ENCODE measurements at regions not wholly inside any gene's neighbourhood (a gene's known extent, or its start where the extent isn't known, plus 50 kb on each side); places are given as distances from the start of the nearest gene placed in this dataset.

DNA sequence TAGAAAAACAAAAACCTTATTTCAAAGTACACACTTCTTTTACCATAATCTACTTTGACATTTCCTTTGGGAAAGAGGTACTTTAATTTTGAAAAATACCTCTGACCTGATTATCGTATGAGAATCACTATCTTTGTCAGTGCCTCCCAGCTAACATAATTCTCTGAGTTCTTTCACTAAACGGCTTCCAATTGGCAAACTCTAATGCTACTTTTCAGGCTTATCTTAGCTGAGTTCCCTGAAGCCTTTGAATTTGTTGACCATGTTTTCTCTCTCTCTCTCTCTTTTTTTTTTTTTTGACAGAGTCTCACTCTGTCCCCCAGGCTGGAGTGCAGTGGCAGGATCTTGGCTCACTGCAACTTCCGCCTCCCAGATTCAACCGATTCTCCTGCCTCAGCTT lies 312.8 kb downstream of the ZPLD1 start:
- no peak for DNase-seq (ENCODE audit: low read depth, low spot score)

DNA sequence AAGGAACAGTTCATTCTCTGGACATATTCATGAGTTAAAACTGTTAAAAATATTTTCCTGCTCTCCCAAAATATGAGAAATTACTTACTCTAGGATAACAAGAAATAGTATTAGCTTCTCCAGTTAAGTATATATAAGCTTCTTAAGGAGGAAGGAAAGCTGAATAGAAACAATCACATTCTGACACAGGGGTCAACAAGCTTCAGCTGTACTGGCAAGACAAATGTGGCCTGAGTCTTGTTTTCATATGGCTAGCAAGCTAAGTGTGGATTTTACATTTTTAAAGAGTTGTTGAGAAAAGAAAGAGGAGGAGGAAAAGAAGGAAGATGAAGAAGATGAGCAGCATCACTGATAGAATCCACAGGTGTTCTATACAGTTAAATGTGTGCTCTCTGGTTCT lies 313.8 kb downstream of the ZPLD1 start:
- no peak for DNase-seq (ENCODE audit: low read depth, low spot score)

DNA sequence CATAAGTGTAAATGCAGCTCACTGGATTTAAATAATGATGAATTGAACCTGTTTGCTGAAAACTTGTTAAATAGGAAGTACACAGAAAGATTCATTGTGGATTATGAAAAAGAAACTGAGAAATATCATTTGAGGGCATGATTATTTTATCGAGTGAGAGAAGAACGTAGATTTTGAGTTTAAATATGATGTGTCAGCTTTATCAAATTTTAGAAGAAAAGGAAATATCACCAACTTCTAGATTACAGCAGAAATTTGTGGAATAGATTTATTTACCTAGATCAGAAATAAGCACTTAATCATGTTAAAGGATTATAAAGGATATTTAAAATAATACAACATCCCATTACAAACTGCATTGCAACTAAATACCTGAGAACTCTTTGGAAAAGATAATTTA lies 315.5 kb downstream of the ZPLD1 start:
- DNase-seq (ENCODE audit: low read depth, low spot score) = no peak

DNA sequence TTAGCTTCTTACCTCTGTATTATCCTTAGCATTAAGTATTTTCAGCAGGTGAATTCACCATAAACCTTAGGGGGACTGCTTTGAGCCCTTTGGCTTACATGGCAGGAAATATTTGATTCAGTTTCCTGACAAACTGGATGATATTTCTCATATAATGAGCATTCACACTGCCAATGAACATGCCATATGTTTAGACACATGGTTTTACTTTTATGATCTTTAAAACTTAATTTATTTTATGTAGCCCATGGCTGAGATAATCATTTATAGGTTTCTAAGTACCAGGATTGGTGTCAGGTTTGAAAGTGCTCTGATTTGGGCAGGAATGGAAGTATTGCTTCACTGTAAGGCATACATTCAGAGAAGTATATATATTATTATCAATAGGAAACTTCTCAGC lies 319.1 kb downstream of the ZPLD1 start:
- no peak for DNase-seq (ENCODE audit: low read depth, low spot score)

DNA sequence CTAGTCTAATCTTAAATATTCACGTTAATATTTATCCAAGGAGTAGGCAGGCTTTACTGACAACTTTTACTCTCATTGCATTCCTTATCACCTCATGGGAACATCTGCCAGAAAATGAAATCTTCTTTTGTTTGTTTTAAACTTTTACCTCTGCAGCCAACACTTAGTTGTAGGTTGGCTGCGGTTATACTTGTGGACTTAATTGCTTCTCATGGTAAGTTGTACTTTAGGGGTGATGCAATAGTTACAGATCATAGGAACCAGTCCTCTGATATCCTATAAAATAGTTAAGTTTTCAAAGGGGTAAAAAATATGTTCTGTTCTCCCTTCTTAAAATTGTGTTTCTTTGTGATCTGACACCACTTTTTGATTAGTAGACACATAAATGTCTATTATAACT lies 321.9 kb downstream of the ZPLD1 start:
- no peak for DNase-seq (ENCODE audit: low read depth, low spot score)

DNA sequence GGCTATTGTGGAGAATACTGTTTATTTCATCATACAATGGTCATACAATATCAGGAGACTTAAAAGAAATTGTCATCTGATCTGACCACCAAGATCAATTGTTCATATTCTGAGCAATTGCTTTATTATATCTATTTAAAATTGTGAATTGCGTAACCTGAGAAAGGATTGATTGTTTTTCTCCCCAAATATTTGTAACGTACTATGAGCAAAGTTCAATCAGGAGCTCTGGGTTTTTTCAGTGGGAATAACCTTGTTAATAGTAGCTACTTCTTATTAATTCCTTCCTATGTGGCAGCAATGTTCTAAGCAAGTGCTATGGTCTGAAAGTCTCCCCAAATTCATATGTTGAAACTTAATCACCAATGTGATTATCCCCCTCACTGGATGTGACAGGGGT lies 323.1 kb downstream of the ZPLD1 start:
- no peak for DNase-seq (ENCODE audit: low read depth, low spot score)

DNA sequence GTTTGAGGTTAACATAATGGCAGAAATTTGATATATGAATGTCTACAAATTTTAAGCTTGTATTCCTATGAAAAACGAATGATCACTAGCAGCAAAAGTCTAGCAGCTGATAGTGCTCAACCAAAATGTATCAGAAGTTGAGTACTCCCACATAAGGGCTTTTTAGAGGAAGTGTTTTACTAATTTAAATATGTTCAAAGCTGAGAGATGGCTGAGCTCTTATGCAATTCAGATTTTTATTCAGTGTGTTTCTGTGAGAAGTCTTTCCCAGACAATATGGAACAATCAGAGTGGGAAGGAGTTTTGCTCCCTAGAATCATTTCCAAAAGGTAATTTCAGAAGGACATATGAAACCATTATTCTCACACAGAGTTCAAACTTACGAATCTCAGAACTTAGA lies 327.0 kb downstream of the ZPLD1 start:
- DNase-seq (ENCODE audit: low read depth, low spot score) = no peak

DNA sequence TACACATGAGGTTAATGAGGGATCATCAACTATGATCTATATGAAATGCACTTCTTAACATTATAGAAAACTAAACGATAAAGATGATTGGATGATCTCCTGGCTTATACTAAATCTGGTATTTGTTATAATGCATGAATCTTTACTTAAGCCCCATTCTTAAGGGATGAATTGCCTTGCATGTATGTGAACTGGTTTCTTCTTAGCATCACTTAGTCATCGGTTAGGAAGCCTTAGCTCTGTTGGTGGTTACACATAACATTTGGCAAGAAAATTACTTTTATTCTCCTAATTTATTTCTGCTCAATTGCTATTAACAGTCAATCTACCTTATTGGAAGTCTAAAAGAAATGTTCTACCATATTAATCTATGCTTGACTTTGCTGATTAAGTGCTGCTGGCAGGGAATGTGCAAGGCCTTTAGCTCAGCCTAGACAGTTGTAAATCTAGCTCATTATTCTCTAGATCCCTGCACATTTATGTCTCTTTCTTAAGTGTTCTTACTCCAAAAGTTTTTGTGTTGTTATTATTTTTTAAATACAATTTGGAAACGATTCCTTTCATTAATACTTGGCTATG lies 356.0 kb downstream of the ZPLD1 start:
- no peak for DNase-seq (ENCODE audit: low read depth, low spot score)

DNA sequence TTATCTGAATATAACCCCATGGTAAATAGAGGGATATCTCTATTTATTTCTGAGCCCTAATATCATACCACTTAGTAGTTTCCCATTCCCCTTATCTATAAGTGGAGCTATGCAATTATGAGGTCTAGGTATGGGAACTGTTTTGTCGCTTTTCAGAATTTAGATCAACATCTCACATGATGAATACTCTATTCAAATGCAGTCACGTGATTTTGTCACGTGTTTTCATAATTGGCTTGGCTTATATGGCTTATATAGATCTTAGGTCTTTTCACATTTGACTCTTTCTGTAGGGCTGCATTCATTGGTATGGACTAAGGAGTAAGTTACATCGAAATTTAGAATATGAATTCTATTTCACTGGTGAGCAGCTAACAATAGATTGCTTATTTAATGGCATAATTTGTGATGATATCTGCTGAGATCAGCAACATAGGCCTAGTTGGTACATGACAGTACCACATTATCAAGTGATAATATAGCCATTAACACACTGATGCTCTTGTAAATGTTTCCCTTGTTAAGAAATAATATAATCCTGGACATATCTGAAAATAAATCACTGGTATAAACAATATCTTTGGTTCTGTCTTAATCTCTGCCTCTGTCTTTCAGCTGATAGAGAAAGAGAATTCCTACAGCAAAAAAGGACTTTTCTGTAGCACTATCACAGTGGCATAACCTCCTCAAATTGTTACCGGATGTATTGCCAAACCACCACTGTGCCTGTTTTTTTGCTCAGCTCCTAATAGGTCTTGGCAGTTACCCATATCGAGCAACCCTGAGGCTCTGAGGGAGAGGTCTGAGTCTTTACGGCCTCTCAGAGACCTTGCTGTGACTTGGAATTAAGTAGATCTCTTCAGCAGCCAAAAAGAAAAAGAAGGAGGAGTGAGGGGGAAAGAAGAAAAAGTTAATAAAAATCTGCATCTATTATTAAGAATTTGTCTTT lies 357.1 kb downstream of the ZPLD1 start:
- DNase-seq (ENCODE audit: low read depth, low spot score) = no peak

DNA sequence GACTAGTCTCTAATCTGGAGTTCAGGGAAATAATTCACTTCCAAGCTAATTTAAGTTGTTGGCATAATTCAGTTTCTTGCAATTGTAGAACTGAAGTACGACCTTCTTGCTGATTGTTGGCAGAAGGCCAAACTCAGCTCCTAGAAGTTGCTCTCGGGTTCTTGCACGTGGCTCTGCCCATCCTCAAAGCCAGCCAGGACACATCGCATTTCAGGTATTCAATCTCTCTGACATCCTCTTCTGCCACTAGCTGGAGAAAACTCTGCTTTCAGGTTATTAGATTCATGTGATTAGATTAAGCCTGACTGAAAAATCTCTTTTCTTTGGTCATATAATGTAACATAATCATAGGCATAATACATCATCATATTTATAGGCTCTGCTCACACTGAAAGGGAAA lies 362.0 kb downstream of the ZPLD1 start:
- no peak for DNase-seq (ENCODE audit: low read depth, low spot score)

DNA sequence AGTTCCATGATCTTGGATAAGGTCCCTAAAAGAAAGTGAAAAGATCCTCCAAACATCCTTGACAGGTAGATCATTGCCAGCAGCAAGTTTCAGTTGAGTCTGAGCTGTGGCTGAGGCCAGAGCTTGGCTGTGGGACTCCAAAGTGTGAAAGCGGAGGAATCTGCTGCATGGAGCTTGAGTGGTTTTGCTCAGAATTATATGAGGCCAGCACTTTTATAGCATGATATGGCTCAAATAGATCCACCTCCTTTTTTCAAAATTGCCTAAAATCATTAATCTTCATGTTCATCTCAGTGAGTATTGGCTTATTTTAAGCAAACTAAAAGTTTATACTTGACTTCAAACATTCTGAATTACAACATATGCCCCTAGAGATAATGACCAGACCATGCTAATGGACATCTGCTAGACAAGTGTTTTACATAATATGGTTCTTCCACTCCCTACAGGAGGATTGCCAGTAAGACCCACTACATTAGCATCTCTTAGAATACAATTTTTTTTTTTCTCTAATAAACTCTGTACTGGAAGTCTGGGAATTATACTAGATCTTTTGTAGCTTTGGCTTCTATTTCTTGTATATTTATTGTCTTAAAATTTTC lies 368.1 kb downstream of the ZPLD1 start:
- no peak for DNase-seq (ENCODE audit: low read depth, low spot score)

DNA sequence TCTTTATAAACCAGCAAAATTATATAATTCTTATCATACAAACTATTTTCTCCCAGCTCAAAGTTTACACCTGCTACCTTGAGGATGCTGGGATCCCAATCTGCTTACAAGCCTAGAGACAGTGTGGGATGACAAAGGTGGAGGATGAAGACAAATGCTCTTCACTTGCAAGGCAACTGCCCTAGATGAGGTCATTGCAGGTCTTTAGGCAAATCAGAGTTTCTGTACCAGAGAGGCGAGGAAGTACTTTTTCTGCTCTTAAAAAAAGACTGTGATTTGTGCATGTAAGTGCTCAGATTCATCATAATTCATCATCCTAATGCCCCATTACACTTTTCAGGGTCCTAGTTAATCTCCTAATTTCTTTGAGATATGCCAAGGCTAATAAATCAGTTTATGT lies 376.1 kb downstream of the ZPLD1 start:
- DNase-seq (ENCODE audit: low read depth, low spot score) = no peak

DNA sequence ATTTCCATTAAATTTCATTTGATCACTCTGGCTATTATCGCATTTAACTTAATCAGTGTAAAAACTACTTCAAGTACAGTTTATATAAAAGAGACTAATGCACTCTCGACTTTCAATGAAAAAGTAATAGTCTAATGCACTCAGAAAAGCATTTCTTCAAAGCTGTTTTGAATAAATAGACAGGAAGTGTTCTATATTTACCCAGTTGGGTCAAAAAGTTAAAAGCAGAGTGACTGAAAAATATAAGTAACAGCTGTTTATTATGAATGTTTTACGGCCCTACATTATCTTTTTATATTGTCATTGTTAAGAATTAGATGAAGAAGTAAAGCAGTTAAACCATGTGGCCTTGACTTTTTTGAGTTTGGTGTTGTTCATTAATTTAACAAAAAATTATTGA lies 391.8 kb downstream of the ZPLD1 start:
- DNase-seq (ENCODE audit: low read depth, low spot score) = no peak

DNA sequence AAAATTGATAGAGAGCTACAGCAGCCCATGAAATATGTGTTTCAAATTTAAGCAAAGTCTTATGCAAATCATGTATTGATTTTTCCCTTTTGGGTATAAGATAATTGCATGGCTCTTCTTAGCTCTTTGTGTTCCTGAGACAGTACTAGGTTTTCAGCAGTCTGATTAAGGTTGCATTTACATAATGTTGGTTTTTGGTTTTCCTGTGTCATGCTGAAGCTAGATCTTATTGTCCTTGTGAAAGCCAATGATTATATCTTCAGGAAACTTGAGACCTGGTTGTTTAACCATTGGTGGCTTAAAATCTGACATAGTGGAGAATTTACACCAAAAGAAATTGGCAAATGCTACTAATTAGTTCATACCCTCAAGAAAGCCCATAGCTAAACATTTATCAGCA lies 392.6 kb downstream of the ZPLD1 start:
- no peak for DNase-seq (ENCODE audit: low read depth, low spot score)

DNA sequence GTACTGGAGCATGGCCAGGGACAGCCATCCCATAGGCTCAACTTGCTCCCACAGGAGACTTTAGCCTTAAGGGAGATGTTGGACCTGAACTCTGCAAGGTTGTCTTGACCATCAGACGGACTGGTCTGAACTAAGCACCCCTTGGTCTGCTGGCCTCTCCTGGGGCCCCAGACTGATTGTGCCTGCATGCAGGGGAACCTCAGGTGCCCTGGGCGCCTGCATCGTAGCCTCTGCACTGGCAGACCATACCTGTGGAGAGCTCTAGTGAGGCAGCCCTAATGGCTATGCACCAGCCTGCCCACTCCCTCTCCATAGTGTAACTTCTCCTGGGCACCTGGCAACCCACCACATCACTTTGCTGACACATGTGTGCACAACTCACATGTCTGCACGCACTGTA lies 395.6 kb downstream of the ZPLD1 start:
- no peak for DNase-seq (ENCODE audit: low read depth, low spot score)

DNA sequence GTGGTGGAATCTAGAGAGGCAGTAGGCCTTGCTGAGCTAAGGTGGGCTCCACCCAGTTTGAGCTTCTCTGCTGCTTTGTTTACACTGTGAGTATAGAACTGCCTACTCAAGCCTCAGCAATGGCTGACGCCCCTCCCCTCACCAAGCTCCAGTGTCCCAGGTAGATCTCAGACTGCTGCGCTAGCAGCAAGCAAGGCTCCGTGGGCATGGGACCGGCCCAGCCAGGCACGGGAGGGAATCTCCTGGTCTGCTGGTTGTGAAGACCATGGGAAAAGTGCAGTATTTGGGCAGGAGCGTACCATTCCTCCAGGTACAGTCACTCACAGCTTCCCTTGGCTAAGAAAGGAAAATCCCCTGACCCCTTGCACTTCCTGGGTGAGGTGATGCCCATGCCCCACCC lies 407.1 kb downstream of the ZPLD1 start:
- DNase-seq (ENCODE audit: low read depth, low spot score) = no peak

DNA sequence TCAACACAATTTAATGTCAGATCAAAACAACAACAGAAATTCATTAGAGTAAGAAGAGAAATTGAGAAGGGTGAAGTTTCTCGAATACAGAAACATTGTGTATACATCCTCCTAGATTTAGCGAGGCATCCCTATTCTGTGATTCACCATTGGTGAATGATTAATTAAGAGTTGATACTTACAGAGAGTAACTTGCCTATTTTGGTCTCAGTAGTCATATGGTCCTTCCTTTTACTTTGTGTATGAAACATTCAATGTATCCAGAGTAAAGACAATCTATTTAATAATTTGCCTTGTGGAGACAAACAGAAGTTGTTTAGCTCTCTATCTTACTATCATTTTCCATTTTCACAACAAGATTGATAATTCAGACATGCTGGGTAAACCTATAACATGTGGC lies 432.0 kb downstream of the ZPLD1 start:
- no peak for DNase-seq (ENCODE audit: low read depth, low spot score)

DNA sequence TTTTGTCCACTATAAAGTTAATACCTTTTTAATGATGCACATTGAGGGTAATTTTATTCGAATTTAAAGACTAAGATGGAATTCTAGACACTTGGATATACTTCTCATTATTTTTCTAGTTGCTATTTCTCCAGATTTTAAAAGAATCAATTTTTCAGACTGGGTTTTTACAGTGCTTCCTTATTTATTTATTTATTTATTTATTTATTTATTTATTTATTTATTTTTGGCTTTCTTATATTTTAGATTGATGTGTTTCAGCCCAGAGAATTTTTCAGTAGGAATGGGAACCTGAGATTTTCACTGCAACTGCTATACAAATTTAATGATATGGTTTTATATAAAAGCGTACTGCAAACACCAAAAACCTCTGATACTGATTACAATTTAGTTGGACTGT lies 448.7 kb downstream of the ZPLD1 start:
- no peak for DNase-seq (ENCODE audit: low read depth, low spot score)

DNA sequence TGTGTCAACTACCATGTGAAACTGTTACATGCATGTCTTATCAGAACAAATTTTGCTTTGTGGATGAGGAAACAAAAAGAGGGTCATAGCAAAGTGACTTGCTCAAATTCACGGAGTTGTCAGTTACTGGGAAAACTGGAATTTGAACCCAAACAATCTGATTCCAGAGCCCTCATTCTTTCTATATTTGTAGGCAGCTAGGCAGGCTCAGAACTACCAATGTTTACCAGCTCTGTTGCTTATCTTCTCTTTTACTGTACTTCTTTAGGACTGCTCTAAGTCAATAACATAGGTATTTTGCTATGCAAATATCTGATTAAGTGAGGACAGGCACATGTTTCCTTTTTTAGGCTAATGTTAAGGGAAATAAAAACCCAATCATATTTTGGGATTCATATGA lies 450.5 kb downstream of the ZPLD1 start:
- no peak for DNase-seq (ENCODE audit: low read depth, low spot score)

DNA sequence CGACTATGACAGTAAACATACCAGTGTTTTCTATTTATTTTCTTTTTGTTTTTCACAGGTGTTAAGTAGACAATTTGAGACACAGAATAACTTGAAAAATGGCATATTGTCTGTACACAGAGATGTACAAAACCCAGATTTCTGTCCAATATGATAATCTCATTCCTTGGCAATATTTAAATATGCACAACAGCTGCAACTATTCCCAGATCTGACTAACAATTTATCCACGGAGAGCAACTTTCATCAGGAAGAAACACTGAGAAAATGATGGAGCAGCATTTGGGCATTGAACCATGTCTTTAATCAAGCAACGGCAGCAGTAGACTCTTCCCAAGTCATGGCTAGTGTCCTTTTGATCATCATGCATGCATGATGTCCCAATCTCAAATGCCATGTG lies 452.6 kb downstream of the ZPLD1 start:
- no peak for DNase-seq (ENCODE audit: low read depth, low spot score)

DNA sequence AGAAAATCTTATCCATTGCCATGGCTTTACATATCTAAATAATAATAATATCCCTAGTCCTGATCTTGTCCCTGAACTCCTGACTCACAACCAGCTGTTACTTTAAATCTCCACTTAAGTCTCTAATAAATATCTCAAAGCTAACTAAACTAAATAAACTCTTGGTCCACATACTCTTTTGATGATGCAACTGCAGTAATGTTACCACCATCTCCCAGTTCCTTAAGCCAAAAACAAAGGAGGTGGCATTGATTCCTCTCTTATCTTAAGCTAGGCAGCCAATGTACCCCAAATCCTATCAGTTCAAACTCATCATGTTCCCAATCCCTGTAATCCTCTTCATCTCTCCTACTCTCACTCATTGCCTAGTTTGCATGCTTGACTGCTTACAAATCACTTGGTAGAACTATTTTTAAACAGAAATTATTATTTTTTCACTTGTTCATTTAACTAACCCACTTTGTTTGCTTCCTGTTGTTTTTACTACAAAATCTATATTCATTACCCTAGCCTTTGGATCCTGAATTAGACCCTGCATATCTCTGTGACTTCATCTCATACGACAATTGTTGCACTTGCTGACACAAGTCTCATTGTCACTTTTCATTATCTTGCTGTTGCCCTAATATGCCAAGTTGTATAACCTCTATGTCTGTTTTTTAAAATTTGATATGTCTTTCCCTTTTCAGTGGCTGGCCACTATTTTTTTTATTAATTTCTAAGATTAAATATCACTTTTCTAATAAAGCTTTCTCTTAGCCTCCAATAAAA lies 462.2 kb downstream of the ZPLD1 start:
- DNase-seq (ENCODE audit: low read depth, low spot score) = no peak

DNA sequence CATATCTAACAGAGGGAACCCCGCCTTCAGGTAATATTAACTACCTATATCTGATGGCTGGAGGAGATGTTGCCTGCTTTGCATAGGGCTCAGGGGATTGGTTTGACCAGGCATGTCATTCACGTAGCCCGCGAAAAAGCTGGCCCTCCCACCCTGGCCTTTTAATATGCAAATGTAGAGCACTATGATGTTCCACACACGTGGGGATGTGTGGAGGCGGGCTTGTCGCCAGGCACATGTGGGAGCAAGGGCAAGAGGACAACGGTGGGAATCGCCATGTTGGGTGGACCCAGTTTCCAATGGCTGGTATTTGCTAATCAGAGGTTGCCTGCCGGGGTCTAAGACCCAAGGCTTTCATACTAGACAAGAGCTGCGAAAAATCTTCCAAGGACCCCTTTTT lies 469.8 kb downstream of the ZPLD1 start:
- no peak for DNase-seq (ENCODE audit: low read depth, low spot score)

All from pulmonary artery endothelial cell (primary cell).